ENCODE measurements at regions not wholly inside any gene's neighbourhood (a gene's known extent, or its start where the extent isn't known, plus 50 kb on each side); places are given as distances from the start of the nearest gene placed in this dataset.

DNA sequence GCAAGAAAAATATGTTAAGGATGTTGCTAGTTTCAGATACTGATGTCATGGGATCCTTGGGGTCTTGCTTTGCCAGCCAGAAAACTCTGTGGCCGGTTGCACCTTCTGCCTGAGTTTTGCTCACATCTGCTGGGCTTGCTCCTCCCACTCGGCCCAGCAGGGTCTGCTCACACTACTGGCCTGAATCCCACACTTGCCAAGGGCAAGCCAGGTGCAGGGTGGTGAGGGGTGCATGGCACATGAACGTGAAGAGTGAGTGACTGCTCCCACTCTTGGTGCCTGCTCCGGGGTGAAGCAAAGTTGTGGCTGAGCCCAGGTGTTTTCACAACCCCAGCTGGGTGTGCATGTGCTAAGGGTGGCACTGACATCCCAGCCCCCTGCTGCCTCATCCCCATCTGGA, 83.1 kb upstream of the STARD4 start:
- no peak for TF ChIP-seq FOXM1 (IDR thresholded peaks at IDR 0.05; ENCODE audit: borderline replicate concordance)
- TF ChIP-seq LEF1 (IDR thresholded peaks at IDR 0.05; ENCODE audit: borderline replicate concordance), result no peak
- TF ChIP-seq ZNF384 (IDR thresholded peaks at IDR 0.05), result no peak
- TF ChIP-seq SUZ12 (IDR thresholded peaks at IDR 0.05), result no peak
- TF ChIP-seq FOXA1 (IDR thresholded peaks at IDR 0.05), result no peak
